HepG2 (cell line): ENCODE measurements at regions not wholly inside any gene's neighbourhood (a gene's known extent, or its start where the extent isn't known, plus 50 kb on each side); places are given as distances from the start of the nearest gene placed in this dataset.
A peak's percentile ranks its signal among the peaks of the same experiment; 100 is the strongest.

ENCODE experiments used
- CBX2 ChIP-seq, 2 experiments: fragments of 200-600 bp in 1 of 2; sonication (generic); formaldehyde crosslinking in 1 of 2; IDR thresholded peaks; 2 replicates each; pipeline versions ENCODE4 v1.7.0 to v1.8.1; 2018 to 2022; ENCODE audit warnings: low read depth in 2 of 2, low read length in 1 of 2, mild to moderate bottlenecking in 1 of 2, missing genetic modification reagents in 1 of 2
- ELF1 ChIP-seq: sonication (generic); formaldehyde crosslinking; IDR thresholded peaks from 2 replicates; pipeline ENCODE4 v1.4.0; 2020; ENCODE audit warnings: missing genetic modification reagents
- FOXC1 ChIP-seq: sonication (generic); formaldehyde crosslinking; IDR thresholded peaks from 2 replicates; pipeline ENCODE4 v1.8.0; 2022; ENCODE audit warnings: mild to moderate bottlenecking, missing genetic modification reagents, borderline replicate concordance
- TCF7L2 ChIP-seq: IDR thresholded peaks from 2 replicates; pipeline ENCODE4 v1.6.1; 2011; ENCODE audit warnings: mild to moderate bottlenecking, low read depth, low read length, moderate library complexity
- TOPORS ChIP-seq: sonication (generic); formaldehyde crosslinking; IDR thresholded peaks from 2 replicates; pipeline ENCODE4 v1.8.0; 2023; ENCODE audit warnings: mild to moderate bottlenecking, missing genetic modification reagents
- ZKSCAN8 ChIP-seq: IDR thresholded peaks from 2 replicates; pipeline ENCODE4 v1.6.1; 2016; ENCODE audit warnings: borderline replicate concordance, missing genetic modification reagents, missing compliant biosample characterization
- ZNF530 ChIP-seq: sonication (generic); formaldehyde crosslinking; IDR thresholded peaks from 2 replicates; pipeline ENCODE4 v1.5.0; 2020; ENCODE audit warnings: low read depth, mild to moderate bottlenecking, missing genetic modification reagents
- ZNF574 ChIP-seq: sonication (generic); formaldehyde crosslinking; IDR thresholded peaks from 2 replicates; pipeline ENCODE4 v1.4.0; 2020; ENCODE audit warnings: missing genetic modification reagents
- ZNF614 ChIP-seq: IDR thresholded peaks from 2 replicates; pipeline ENCODE4 v1.6.1; 2018; ENCODE audit warnings: missing biosample characterization, missing genetic modification reagents, inconsistent platforms, borderline replicate concordance
- ZNF746 ChIP-seq: sonication (generic); formaldehyde crosslinking; IDR thresholded peaks from 2 replicates; pipeline ENCODE4 v1.8.0; 2022; ENCODE audit warnings: mild to moderate bottlenecking, missing genetic modification reagents
- TF ChIP-seq, protein P1 (sequence below): sonication (generic); formaldehyde crosslinking; IDR thresholded peaks from 2 replicates; pipeline ENCODE4 v1.4.0; 2020; ENCODE audit warnings: mild to moderate bottlenecking, missing genetic modification reagents
- TF ChIP-seq, protein P2 (sequence below): sonication (generic); formaldehyde crosslinking; conservative IDR thresholded peaks from 2 replicates; pipeline ENCODE4 v1.4.0; 2020; ENCODE audit warnings: missing genetic modification reagents
- TF ChIP-seq, protein P3 (sequence below): sonication (generic); formaldehyde crosslinking; IDR thresholded peaks from 2 replicates; pipeline ENCODE4 v1.4.0; 2020; ENCODE audit warnings: missing genetic modification reagents, mild to moderate bottlenecking, borderline replicate concordance
- TF ChIP-seq, protein P4 (sequence below): sonication (generic); formaldehyde crosslinking; IDR thresholded peaks from 2 replicates; pipeline ENCODE4 v1.4.0; 2020; ENCODE audit warnings: missing genetic modification reagents

DNA sequence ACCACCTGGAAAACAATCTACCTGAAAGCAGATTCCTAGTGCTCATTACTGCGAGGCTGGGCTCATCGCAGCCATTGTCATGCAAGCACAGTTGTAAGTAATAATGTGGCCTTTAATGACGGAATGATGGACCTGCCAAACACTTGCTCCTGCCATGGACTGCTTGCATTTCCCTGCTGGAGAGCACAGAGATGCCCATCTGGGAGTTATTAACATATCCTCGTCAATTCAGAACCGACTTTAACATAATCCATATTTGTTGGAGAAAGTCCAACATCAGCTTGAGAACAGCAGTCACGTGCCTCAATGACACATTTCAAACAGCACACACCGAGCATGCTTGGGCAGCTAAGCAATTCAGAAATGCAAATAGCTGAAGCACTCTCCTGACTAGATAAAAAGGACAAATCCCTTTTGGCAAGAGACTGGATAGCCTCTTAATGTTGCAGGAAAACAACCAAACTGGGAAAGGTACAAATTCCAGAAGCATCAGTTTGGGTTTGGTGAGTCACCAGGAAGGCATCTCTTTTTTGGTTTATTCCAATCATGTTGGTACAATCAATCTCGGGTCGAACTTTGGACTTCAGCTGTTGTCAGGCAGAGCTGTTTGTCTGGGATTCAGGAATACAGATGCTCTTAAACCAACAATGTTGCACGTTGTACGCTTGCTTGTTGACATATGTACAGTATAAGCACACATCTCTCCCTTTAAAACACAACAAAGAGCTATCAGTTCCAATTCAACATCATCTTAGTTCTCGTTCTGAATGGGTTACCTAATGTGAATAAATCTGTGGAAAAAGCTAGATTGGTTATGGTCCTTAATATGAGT lies 395.8 kb downstream of the LNPK start (continued):
- TF ChIP-seq, protein P1, sequence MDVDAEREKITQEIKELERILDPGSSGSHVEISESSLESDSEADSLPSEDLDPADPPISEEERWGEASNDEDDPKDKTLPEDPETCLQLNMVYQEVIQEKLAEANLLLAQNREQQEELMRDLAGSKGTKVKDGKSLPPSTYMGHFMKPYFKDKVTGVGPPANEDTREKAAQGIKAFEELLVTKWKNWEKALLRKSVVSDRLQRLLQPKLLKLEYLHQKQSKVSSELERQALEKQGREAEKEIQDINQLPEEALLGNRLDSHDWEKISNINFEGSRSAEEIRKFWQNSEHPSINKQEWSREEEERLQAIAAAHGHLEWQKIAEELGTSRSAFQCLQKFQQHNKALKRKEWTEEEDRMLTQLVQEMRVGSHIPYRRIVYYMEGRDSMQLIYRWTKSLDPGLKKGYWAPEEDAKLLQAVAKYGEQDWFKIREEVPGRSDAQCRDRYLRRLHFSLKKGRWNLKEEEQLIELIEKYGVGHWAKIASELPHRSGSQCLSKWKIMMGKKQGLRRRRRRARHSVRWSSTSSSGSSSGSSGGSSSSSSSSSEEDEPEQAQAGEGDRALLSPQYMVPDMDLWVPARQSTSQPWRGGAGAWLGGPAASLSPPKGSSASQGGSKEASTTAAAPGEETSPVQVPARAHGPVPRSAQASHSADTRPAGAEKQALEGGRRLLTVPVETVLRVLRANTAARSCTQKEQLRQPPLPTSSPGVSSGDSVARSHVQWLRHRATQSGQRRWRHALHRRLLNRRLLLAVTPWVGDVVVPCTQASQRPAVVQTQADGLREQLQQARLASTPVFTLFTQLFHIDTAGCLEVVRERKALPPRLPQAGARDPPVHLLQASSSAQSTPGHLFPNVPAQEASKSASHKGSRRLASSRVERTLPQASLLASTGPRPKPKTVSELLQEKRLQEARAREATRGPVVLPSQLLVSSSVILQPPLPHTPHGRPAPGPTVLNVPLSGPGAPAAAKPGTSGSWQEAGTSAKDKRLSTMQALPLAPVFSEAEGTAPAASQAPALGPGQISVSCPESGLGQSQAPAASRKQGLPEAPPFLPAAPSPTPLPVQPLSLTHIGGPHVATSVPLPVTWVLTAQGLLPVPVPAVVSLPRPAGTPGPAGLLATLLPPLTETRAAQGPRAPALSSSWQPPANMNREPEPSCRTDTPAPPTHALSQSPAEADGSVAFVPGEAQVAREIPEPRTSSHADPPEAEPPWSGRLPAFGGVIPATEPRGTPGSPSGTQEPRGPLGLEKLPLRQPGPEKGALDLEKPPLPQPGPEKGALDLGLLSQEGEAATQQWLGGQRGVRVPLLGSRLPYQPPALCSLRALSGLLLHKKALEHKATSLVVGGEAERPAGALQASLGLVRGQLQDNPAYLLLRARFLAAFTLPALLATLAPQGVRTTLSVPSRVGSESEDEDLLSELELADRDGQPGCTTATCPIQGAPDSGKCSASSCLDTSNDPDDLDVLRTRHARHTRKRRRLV (CRISPR knock-in tag): peak; percentile 78; the same call in 1 of the 2 replicates
- TF ChIP-seq TOPORS (CRISPR knock-in tag) (0 out of 2 replicates have a peak, but pooled peaks have one; percentile 44), FOXC1 (CRISPR knock-in tag) (peak; percentile 77; the same call in 1 of the 2 replicates), CBX2 (IDR thresholded peaks at IDR 0.05; ENCODE audit: low read depth, low read length) (no peak), CBX2 (CRISPR knock-in tag; IDR thresholded peaks at IDR 0.05; ENCODE audit: low read depth) (no peak), ZNF746 (no peak), ZNF530 (CRISPR knock-in tag) (no peak), ZKSCAN8 (peak; percentile 95), ZNF614 (CRISPR knock-in tag) (peak; percentile 85), ZNF574 (CRISPR knock-in tag) (no peak; the same call in 1 of the 2 replicates), TCF7L2 (peak; percentile 51; the same call in 1 of the 2 replicates), ELF1 (CRISPR knock-in tag) (peak; percentile 46)
- TF ChIP-seq, protein P2, sequence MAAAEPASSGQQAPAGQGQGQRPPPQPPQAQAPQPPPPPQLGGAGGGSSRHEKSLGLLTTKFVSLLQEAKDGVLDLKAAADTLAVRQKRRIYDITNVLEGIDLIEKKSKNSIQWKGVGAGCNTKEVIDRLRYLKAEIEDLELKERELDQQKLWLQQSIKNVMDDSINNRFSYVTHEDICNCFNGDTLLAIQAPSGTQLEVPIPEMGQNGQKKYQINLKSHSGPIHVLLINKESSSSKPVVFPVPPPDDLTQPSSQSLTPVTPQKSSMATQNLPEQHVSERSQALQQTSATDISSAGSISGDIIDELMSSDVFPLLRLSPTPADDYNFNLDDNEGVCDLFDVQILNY (CRISPR knock-in tag): no peak
- TF ChIP-seq, protein P3, sequence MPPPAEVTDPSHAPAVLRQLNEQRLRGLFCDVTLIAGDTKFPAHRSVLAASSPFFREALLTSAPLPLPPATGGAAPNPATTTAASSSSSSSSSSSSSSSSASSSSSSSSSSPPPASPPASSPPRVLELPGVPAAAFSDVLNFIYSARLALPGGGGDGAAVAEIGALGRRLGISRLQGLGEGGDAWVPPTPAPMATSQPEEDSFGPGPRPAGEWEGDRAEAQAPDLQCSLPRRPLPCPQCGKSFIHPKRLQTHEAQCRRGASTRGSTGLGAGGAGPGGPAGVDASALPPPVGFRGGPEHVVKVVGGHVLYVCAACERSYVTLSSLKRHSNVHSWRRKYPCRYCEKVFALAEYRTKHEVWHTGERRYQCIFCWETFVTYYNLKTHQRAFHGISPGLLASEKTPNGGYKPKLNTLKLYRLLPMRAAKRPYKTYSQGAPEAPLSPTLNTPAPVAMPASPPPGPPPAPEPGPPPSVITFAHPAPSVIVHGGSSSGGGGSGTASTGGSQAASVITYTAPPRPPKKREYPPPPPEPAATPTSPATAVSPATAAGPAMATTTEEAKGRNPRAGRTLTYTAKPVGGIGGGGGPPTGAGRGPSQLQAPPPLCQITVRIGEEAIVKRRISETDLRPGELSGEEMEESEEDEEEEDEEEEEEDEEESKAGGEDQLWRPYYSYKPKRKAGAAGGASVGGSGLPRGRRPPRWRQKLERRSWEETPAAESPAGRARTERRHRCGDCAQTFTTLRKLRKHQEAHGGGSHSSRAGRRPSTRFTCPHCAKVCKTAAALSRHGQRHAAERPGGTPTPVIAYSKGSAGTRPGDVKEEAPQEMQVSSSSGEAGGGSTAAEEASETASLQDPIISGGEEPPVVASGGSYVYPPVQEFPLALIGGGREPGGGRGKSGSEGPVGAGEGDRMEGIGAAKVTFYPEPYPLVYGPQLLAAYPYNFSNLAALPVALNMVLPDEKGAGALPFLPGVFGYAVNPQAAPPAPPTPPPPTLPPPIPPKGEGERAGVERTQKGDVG: no peak; the same call in 1 of the 2 replicates
- TF ChIP-seq, protein P4, sequence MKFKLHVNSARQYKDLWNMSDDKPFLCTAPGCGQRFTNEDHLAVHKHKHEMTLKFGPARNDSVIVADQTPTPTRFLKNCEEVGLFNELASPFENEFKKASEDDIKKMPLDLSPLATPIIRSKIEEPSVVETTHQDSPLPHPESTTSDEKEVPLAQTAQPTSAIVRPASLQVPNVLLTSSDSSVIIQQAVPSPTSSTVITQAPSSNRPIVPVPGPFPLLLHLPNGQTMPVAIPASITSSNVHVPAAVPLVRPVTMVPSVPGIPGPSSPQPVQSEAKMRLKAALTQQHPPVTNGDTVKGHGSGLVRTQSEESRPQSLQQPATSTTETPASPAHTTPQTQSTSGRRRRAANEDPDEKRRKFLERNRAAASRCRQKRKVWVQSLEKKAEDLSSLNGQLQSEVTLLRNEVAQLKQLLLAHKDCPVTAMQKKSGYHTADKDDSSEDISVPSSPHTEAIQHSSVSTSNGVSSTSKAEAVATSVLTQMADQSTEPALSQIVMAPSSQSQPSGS (CRISPR knock-in tag): peak; percentile 93
